ENCODE measurements at regions not wholly inside any gene's neighbourhood (a gene's known extent, or its start where the extent isn't known, plus 50 kb on each side); places are given as distances from the start of the nearest gene placed in this dataset.

DNA sequence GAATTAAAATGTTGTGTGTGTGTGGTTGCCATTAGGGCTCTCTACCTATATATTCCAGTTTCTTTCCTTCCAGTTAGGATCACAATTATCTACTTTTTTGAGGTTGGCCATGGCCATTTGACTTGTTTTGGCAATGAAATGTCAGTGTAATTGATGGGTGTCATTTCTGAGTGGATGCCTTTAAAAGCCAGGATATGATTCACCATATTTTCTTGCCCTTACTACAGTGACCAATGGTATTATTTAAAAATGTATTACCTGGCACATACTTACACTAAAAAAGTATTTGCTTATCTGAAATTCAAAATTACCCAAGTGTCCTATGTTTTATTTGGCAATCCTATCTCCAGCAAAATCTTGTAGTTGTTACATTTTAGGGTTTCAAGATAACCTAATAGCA is 258.7 kb upstream of the ACTBL2 start:
- TF ChIP-seq, protein P1, sequence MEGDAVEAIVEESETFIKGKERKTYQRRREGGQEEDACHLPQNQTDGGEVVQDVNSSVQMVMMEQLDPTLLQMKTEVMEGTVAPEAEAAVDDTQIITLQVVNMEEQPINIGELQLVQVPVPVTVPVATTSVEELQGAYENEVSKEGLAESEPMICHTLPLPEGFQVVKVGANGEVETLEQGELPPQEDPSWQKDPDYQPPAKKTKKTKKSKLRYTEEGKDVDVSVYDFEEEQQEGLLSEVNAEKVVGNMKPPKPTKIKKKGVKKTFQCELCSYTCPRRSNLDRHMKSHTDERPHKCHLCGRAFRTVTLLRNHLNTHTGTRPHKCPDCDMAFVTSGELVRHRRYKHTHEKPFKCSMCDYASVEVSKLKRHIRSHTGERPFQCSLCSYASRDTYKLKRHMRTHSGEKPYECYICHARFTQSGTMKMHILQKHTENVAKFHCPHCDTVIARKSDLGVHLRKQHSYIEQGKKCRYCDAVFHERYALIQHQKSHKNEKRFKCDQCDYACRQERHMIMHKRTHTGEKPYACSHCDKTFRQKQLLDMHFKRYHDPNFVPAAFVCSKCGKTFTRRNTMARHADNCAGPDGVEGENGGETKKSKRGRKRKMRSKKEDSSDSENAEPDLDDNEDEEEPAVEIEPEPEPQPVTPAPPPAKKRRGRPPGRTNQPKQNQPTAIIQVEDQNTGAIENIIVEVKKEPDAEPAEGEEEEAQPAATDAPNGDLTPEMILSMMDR (conservative IDR thresholded peaks at IDR 0.05; ENCODE audit: low read depth, low read length), result no peak
- no peak for TF ChIP-seq EZH2 (IDR thresholded peaks at IDR 0.05; ENCODE audit: borderline replicate concordance, low read depth, low read length, poor library complexity, severe bottlenecking)
